Left lung (tissue), 4 donors: ENCODE measurements at regions not wholly inside any gene's neighbourhood (a gene's known extent, or its start where the extent isn't known, plus 50 kb on each side); places are given as distances from the start of the nearest gene placed in this dataset.

Source experiments
- ATAC-seq: fragments of 200-7000 bp; cut with Tn5 transposase; one replicate; pipeline ENCODE4 v1.9.1; 2020; ENCODE audit warnings: moderate library complexity
- DNase-seq, 4 donors: peaks; one replicate each; pipeline ENCODE4 v3.0.0-alpha.2; 2013 to 2020
- H3K27ac ChIP-seq, 2 donors: fragments of 200-600 bp; sonication (generic) in 1 of 2; one replicate each; pipeline versions ENCODE4 v1.5.0 to v1.8.0; 2020 to 2021
- H3K27me3 ChIP-seq, 2 donors: fragments of 200-600 bp; sonication (generic) in 1 of 2; one replicate each; pipeline versions ENCODE4 v1.5.0 to v1.8.0; 2020 to 2021
- H3K36me3 ChIP-seq, 2 donors: fragments of 200-600 bp; sonication (generic) in 1 of 2; one replicate each; pipeline versions ENCODE4 v1.5.0 to v1.8.0; 2020 to 2021
- H3K4me1 ChIP-seq, 2 donors: fragments of 200-600 bp; one replicate each; pipeline ENCODE4 v1.8.0; 2021
- H3K4me3 ChIP-seq, 2 donors: fragments of 200-600 bp; sonication (generic) in 1 of 2; one replicate each; pipeline versions ENCODE4 v1.5.0 to v1.8.0; 2020 to 2021; ENCODE audit warnings: mild to moderate bottlenecking in 1 of 2
- H3K9me3 ChIP-seq, 2 donors: fragments of 200-600 bp; sonication (generic) in 1 of 2; one replicate each; pipeline versions ENCODE4 v1.5.0 to v1.8.0; 2020 to 2021
- intact Hi-C, 2 donors: fragments of 100-400 bp; cut with DNase I; formaldehyde crosslinking; loops; one replicate each; pipeline versions ENCODE4 v1.11.2 to v1.14.2; 2022
- TF ChIP-seq, protein P1 (sequence below), 2 donors: fragments of 200-600 bp; sonication (generic) in 1 of 2; IDR thresholded peaks; one replicate each; pipeline versions ENCODE4 v1.5.0 to v1.8.0; 2021; ENCODE audit warnings: antibody characterized with exemption in 2 of 2
- donor health status: DM: no; HTN: yes; CAD: no.
- donor health status: DM: no; HTN: no; CAD: no.

DNA sequence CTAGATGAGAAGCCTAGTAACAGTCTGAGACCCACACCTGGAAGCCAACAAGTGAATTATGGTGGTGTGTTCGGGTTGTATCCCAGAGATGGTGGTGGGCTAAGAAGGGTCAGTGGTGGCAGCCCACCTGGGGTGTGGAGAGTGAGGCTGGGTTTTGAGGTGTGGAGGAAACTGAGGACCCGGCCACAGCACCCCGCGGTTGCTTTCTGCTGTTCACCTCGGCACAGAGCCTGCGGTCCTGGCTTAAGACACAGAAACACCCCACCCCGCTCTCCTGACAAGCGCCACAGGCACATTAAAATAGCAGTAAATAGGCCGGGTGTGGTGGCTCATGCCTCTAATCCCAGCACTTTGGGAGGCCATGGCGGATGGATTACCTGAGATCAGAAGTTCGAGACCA lies 395.1 kb downstream of the GLRX3 start:
- Histone ChIP-seq H3K27me3 (no peaks in the 10 kb centered on the region), H3K36me3 (no peaks in the 10 kb centered on the region), H3K4me1 (no peaks in the 10 kb centered on the region), H3K4me3 (no peak overlapping the region), H3K27ac (no peak overlapping the region), H3K9me3 (no peaks in the 10 kb centered on the region)
- ATAC-seq (no peak), DNase-seq (no peak)
- TF ChIP-seq, protein P1, sequence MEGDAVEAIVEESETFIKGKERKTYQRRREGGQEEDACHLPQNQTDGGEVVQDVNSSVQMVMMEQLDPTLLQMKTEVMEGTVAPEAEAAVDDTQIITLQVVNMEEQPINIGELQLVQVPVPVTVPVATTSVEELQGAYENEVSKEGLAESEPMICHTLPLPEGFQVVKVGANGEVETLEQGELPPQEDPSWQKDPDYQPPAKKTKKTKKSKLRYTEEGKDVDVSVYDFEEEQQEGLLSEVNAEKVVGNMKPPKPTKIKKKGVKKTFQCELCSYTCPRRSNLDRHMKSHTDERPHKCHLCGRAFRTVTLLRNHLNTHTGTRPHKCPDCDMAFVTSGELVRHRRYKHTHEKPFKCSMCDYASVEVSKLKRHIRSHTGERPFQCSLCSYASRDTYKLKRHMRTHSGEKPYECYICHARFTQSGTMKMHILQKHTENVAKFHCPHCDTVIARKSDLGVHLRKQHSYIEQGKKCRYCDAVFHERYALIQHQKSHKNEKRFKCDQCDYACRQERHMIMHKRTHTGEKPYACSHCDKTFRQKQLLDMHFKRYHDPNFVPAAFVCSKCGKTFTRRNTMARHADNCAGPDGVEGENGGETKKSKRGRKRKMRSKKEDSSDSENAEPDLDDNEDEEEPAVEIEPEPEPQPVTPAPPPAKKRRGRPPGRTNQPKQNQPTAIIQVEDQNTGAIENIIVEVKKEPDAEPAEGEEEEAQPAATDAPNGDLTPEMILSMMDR (IDR thresholded peaks at IDR 0.05) = no peak
- intact Hi-C loops = no loop called here

DNA sequence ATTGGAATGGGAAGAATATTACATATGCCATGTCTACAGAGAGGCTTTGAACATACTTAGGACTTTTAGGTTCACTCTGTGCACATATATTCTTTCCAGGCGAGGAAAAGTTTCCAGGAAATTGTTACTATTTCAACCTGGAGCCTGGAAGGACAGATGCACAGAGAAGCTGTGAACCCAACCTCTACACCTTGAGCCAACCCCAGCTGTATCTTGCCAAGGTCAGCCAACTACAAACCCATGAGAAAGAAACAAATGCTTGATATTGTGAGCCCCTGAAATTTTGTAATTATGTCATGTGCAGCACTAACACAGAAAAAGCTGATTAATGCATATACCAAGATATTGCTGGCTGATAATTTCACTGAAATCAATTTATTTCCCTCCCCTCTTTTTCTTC lies 404.9 kb downstream of the GLRX3 start:
- H3K27me3 ChIP-seq = peaks cover 0 to 30% of the 10 kb centered on the region in 2 donors
- no peak overlapping the region for H3K27ac ChIP-seq
- TF ChIP-seq, protein P1 (IDR thresholded peaks at IDR 0.05) = no peak
- DNase-seq (no peak), ATAC-seq (no peak)
- H3K4me3 ChIP-seq = no peak overlapping the region
- peaks cover 0 to 2% of the 10 kb centered on the region in 2 donors for H3K9me3 ChIP-seq
- no peaks in the 10 kb centered on the region for H3K4me1 ChIP-seq
- no peaks in the 10 kb centered on the region for H3K36me3 ChIP-seq
- intact Hi-C loops = no loop called here

DNA sequence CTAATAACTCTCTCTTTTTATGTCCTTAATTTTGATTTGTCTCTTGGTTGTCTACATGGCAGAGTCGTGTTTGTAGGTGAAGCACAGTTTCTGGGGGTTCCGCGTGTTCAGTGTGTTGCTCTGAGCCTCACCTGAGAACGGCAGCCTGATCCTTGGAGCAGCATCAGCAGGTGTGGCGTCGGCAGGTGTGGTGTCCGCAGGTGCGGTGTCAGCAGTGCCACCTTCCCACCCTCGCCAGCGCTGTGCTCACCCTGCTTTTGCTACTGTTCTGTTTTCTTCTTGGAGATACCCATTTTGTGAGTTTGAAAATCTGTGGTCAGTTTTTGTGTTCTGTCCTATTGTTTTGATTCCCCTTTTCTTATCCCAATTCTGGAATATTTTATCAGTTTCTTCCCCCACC lies 406.6 kb downstream of the GLRX3 start:
- no peak for ATAC-seq
- intact Hi-C loops = no loop called here
- Histone ChIP-seq H3K9me3 (no peaks in the 10 kb centered on the region), H3K4me3 (no peak overlapping the region), H3K27ac (no peak overlapping the region), H3K36me3 (no peaks in the 10 kb centered on the region), H3K27me3 (peaks cover 0 to 44% of the 10 kb centered on the region in 2 donors), H3K4me1 (no peaks in the 10 kb centered on the region)
- TF ChIP-seq, protein P1 (IDR thresholded peaks at IDR 0.05) = no peak
- peak in 1 of 4 donors; percentile 45 for DNase-seq

DNA sequence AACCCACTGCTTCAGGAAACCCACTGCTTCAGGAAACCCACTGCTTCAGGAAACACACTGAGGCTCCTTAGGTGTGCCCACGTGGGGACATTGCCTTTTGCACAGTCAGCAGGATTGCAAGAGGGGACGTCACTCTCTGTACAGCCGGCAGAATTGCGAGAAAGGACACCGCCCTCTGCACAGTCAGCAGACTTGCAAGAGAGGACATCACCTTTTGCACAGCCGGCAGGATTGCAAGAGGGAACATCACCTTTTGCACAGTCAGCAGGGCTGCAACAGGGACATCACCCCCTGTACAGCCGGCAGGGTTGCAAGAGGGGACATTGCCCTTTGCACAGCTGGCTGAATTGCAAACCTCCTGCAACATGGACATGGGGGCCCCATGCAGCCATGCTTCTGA lies 407.6 kb downstream of the GLRX3 start:
- Histone ChIP-seq H3K27ac (no peak overlapping the region), H3K4me3 (no peak overlapping the region), H3K36me3 (no peaks in the 10 kb centered on the region), H3K4me1 (no peaks in the 10 kb centered on the region), H3K9me3 (no peaks in the 10 kb centered on the region), H3K27me3 (peaks cover 0 to 53% of the 10 kb centered on the region in 2 donors)
- no peak for DNase-seq
- TF ChIP-seq, protein P1 (IDR thresholded peaks at IDR 0.05) = no peak
- intact Hi-C loops = no loop called here
- ATAC-seq = no peak

DNA sequence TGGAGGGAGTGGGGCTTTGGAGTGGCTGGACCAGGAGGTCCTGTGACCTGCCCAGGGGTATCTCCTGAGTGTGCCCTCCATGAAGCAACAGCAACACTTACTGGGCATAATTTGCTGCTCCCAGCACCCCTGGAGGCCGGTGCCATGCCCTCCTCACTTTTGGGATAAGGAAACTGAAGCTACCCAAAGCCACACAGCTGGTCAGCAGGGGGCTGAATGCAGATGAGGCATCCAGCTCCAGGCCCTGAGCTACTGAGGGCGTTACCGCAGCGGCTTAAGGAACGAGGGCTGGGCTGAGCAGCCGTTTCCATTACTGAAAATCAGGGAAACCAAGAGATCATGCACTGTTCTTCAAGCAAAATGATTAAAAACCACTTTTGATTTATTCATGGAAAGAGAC lies 408.9 kb downstream of the GLRX3 start:
- no peak overlapping the region for H3K27ac ChIP-seq
- no peaks in the 10 kb centered on the region for H3K4me1 ChIP-seq
- no peak overlapping the region for H3K4me3 ChIP-seq
- peaks cover 0 to 60% of the 10 kb centered on the region in 2 donors for H3K27me3 ChIP-seq
- intact Hi-C loops = no loop called here
- TF ChIP-seq, protein P1 (IDR thresholded peaks at IDR 0.05) = no peak
- no peaks in the 10 kb centered on the region for H3K36me3 ChIP-seq
- DNase-seq (no peak), ATAC-seq (no peak)
- no peaks in the 10 kb centered on the region for H3K9me3 ChIP-seq
